Hindlimb muscle (tissue), 1 donor: ENCODE measurements at regions not wholly inside any gene's neighbourhood (a gene's known extent, or its start where the extent isn't known, plus 50 kb on each side); places are given as distances from the start of the nearest gene placed in this dataset.
A peak's percentile ranks its signal among the peaks of the same experiment; 100 is the strongest.
"Not testable (repeated sequence)": the region's sequence is repeated elsewhere in the genome, so short reads cannot be mapped to it uniquely, and the experiment has no call there.

Experiments used
- DNase-seq: peaks from one replicate; pipeline ENCODE4 v3.0.0-alpha.2; 2013

- no peak for DNase-seq
These were observed 152.5 kb downstream of the C12orf75 start for GRCh38 chr12:105482951-105483350.

- DNase-seq: no peak
These were observed 153.2 kb downstream of the C12orf75 start for GRCh38 chr12:105483691-105484090.

GRCh38 chr12:105485321-105485910 is 154.9 kb downstream of the C12orf75 start:
- no peak for DNase-seq

- DNase-seq: no peak
These were observed 155.4 kb downstream of the C12orf75 start for GRCh38 chr12:105485921-105486320.

- no peak for DNase-seq
These were observed 157.5 kb downstream of the C12orf75 start for GRCh38 chr12:105487963-105488362.

- no peak for DNase-seq
These were observed 162.4 kb downstream of the C12orf75 start for GRCh38 chr12:105492591-105493545.

- DNase-seq: no peak
These were observed 168.7 kb downstream of the C12orf75 start for GRCh38 chr12:105499205-105499604.

- DNase-seq: not testable (repeated sequence)
These were observed 170.2 kb downstream of the C12orf75 start for GRCh38 chr12:105500676-105501075.

- no peak for DNase-seq
These were observed 172.0 kb downstream of the C12orf75 start for GRCh38 chr12:105502426-105502930.

- DNase-seq: no peak
These were observed 173.1 kb downstream of the C12orf75 start for GRCh38 chr12:105503619-105504018.

GRCh38 chr12:105504286-105504685 is 173.8 kb downstream of the C12orf75 start:
- DNase-seq: no peak

- DNase-seq: no peak
These were observed 176.3 kb downstream of the C12orf75 start for GRCh38 chr12:105506678-105507310.

- no peak for DNase-seq
These were observed 177.0 kb downstream of the C12orf75 start for GRCh38 chr12:105507311-105508038.

- DNase-seq: no peak
These were observed 177.6 kb downstream of the C12orf75 start for GRCh38 chr12:105508096-105508495.

GRCh38 chr12:105510526-105510925 is 180.0 kb downstream of the C12orf75 start:
- DNase-seq: no peak

GRCh38 chr12:105512861-105513260 is 182.4 kb downstream of the C12orf75 start:
- not testable (repeated sequence) for DNase-seq

- DNase-seq: no peak
These were observed 191.8 kb downstream of the C12orf75 start for GRCh38 chr12:105522166-105522825.

GRCh38 chr12:105523164-105524057 is 192.9 kb downstream of the C12orf75 start:
- DNase-seq: peak; percentile 82

- no peak for DNase-seq
These were observed 194.5 kb downstream of the C12orf75 start for GRCh38 chr12:105524961-105525360.

- no peak for DNase-seq
These were observed 203.6 kb downstream of the C12orf75 start for GRCh38 chr12:105534068-105534467.

- not testable (repeated sequence) for DNase-seq
These were observed 204.5 kb downstream of the C12orf75 start for GRCh38 chr12:105535033-105535432.
